Gastroesophageal sphincter (tissue), 3 donors: ENCODE measurements at regions not wholly inside any gene's neighbourhood (a gene's known extent, or its start where the extent isn't known, plus 50 kb on each side); places are given as distances from the start of the nearest gene placed in this dataset.

Source experiments
- CTCF ChIP-seq, 4 experiments: fragments of 200-600 bp in 2 of 4; fragments of 450-650 bp in 2 of 4; sonication (generic) in 1 of 4; IDR thresholded peaks; one replicate each; pipeline ENCODE4 v1.5.1; 2017 to 2019; ENCODE audit warnings: antibody characterized with exemption in 4 of 4, mild to moderate bottlenecking in 2 of 4, moderate library complexity in 2 of 4
- EP300 ChIP-seq: sonication (generic); formaldehyde crosslinking; IDR thresholded peaks from one replicate; pipeline ENCODE4 v1.6.1; 2017; ENCODE audit warnings: antibody characterized with exemption, mild to moderate bottlenecking

DNA sequence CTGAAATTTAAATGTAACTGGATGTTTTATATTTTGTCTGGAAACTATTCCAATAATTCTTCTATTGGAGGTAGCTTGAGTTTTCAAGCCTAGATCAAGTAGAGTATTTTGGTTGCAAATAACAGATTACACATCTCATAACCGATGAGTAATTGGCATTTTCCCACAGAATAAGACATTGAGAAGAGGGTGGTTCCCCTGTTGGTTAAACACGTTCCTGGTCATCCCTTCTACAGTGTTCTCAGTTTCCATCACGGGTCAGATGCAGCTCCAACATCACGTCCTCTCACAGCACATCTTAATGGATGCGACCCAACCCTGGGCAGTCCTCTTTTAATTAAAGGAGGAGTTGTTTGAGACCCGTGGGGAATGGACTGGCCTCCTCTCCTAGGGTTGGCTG lies 149.0 kb upstream of the ZNF516 start:
- no peak for TF ChIP-seq EP300
- TF ChIP-seq CTCF (IDR thresholded peaks at IDR 0.05) = no peak
